ENCODE measurements at regions not wholly inside any gene's neighbourhood (a gene's known extent, or its start where the extent isn't known, plus 50 kb on each side); places are given as distances from the start of the nearest gene placed in this dataset.

DNA sequence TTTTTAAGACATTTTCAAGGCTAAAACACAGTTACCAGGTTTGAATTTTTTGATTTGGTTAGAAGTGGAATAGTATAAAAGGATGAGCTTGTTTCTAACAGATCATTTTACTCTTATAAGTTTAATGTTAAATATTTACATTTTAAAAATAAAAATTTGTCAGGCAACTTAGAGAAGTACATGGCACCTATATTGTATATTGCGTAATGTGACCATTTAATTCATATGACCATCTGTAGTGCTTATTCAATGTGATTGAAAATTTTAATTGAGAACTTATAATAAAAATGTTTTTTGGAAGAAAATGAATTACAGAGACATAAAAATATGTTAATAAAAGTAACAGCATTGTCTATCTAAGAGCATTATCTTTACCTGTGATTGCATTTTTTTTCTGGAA is 1632.4 kb downstream of the RPA4 start:
- TF ChIP-seq, protein P1, sequence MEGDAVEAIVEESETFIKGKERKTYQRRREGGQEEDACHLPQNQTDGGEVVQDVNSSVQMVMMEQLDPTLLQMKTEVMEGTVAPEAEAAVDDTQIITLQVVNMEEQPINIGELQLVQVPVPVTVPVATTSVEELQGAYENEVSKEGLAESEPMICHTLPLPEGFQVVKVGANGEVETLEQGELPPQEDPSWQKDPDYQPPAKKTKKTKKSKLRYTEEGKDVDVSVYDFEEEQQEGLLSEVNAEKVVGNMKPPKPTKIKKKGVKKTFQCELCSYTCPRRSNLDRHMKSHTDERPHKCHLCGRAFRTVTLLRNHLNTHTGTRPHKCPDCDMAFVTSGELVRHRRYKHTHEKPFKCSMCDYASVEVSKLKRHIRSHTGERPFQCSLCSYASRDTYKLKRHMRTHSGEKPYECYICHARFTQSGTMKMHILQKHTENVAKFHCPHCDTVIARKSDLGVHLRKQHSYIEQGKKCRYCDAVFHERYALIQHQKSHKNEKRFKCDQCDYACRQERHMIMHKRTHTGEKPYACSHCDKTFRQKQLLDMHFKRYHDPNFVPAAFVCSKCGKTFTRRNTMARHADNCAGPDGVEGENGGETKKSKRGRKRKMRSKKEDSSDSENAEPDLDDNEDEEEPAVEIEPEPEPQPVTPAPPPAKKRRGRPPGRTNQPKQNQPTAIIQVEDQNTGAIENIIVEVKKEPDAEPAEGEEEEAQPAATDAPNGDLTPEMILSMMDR (IDR thresholded peaks at IDR 0.05; ENCODE audit: extremely low read depth, insufficient read depth, missing control alignments): no peak
- in situ Hi-C loops (cut with MboI; ENCODE audit: low pct_unique_long_range_greater_than_20kb, low sequenced_read_pairs, unreplicated experiment): no loop called here
- no peak for DNase-seq (ENCODE audit: low spot score)

DNA sequence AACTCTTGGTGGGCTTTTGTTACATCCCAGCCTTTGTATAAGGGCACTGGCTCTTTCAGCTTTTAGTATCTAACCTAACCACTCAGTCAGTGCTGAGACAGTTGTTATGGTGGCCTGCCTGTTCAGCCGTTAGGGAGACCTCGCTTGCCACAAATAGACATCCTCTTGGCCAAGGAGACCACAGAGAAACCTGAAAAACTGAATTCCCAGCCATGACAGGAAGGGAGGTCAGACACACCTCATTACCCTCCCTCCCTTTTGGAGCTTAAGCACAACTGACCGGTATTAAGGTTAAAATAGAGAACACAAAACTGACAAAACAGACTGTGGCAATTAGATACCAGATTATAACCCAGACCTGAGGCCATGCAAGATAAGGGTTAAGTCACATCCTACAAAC is 1639.3 kb downstream of the RPA4 start:
- in situ Hi-C loops (cut with MboI; ENCODE audit: low pct_unique_long_range_greater_than_20kb, low sequenced_read_pairs, unreplicated experiment): no loop called here
- DNase-seq (ENCODE audit: low spot score): no peak
- TF ChIP-seq, protein P1 (IDR thresholded peaks at IDR 0.05; ENCODE audit: extremely low read depth, insufficient read depth, missing control alignments): no peak

DNA sequence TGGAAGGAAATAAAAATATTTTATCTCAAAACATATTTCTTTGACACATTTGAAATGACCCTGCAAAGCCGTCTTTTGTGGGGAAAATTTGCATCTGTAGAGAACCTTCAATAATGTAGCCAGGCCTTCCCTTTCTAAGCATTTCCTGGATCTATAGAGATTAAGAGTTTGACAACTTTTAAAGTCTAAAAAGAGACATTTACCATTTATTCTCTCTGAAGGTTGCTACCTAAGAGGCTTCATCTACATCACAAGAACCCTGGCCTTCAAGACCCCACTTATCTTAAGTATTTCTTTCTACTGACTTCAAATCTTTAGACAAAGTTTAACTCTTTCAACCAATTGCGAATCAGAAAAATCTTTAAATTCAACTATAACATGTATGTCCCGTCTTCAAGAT is 1639.8 kb downstream of the RPA4 start:
- DNase-seq (ENCODE audit: low spot score): no peak
- TF ChIP-seq, protein P1 (IDR thresholded peaks at IDR 0.05; ENCODE audit: extremely low read depth, insufficient read depth, missing control alignments): no peak
- in situ Hi-C loops (cut with MboI; ENCODE audit: low pct_unique_long_range_greater_than_20kb, low sequenced_read_pairs, unreplicated experiment): no loop called here

DNA sequence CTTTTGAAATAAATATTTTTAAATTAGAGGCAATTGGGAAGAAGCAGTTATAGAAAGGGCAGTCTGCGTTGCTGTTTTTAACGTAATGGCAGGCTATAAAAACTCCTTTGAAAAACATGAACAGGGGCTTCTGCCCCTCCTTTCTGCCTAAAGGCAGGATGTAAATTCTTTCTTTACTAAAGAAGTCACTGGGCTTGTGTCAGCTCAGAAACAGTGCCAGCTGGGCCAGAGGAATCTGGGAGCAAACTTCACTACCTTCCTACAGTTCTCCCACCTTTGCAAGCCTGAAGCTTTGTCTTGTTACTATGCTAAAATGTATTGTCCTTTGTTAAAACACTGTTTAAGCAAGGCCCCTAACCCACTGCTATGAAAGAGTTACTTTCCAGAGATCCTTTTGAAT is 1664.8 kb downstream of the RPA4 start:
- no peak for DNase-seq (ENCODE audit: low spot score)
- TF ChIP-seq, protein P1 (IDR thresholded peaks at IDR 0.05; ENCODE audit: extremely low read depth, insufficient read depth, missing control alignments): no peak
- in situ Hi-C loops (cut with MboI; ENCODE audit: low pct_unique_long_range_greater_than_20kb, low sequenced_read_pairs, unreplicated experiment): no loop called here

DNA sequence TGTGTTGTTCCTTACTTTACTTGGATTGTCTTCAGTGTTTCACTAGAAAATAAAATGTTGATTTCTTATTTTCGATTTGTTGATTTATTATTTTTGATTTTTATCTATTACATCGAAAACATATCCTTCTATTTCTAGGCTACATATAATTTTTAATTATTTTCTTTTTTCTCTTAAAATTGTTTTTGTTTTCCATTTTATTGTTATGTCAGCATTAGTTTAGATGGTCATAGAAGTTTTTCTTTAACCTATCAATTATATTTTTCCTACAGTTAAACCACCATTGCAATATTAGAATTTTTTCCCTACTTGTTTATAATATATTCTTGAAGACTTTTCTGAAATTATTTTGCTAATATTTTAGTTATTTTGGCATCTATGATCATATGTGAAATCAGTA is 1685.1 kb downstream of the RPA4 start:
- DNase-seq (ENCODE audit: low spot score): no peak
- in situ Hi-C loops (cut with MboI; ENCODE audit: low pct_unique_long_range_greater_than_20kb, low sequenced_read_pairs, unreplicated experiment): no loop called here
- TF ChIP-seq, protein P1 (IDR thresholded peaks at IDR 0.05; ENCODE audit: extremely low read depth, insufficient read depth, missing control alignments): no peak

DNA sequence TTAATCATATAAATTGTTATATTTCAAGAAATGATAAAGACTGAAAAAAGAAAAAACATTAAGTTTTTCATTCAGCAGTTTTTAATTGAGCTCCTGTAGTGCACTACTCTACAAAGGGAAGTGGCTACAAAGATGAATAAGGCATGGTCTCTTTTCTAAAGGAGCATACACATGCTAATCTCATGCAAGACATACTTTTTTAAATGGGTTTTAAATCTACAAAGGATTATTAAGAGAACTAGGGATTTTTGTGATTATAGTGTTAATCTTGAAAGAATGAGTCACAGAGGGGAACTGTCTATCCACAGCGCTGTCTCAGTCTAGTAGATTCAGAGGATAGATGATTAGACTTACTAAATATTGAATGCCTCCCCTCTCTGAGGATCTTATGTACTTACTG is 1722.2 kb downstream of the RPA4 start:
- TF ChIP-seq, protein P1 (IDR thresholded peaks at IDR 0.05; ENCODE audit: extremely low read depth, insufficient read depth, missing control alignments): no peak
- in situ Hi-C loops (cut with MboI; ENCODE audit: low pct_unique_long_range_greater_than_20kb, low sequenced_read_pairs, unreplicated experiment): no loop called here
- DNase-seq (ENCODE audit: low spot score): no peak

DNA sequence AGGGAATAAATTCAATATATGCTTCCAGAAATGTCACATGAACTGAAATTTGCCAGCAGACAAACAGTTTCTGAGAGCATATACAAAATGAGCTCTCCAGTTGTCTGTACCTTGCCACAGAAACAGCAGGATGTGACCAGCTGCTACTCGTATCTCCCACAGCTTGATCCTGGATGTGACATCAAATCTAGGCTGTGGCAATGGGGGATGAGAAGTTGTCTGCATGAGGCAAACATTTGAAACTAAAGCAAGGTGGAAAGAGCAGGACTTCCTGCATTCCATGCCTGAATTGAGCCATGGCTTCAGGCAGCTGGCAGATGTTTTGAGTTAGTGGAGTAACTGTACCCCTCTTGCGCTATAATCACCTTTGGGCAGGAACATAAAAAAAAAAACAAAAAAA is 1724.0 kb downstream of the RPA4 start:
- TF ChIP-seq, protein P1 (IDR thresholded peaks at IDR 0.05; ENCODE audit: extremely low read depth, insufficient read depth, missing control alignments): no peak
- in situ Hi-C loops (cut with MboI; ENCODE audit: low pct_unique_long_range_greater_than_20kb, low sequenced_read_pairs, unreplicated experiment): no loop called here
- no peak for DNase-seq (ENCODE audit: low spot score)
